GM12864 (cell line): ENCODE measurements at regions not wholly inside any gene's neighbourhood (a gene's known extent, or its start where the extent isn't known, plus 50 kb on each side); places are given as distances from the start of the nearest gene placed in this dataset.

Experiments used
- DNase-seq: peaks from one replicate; pipeline ENCODE4 v3.0.0-alpha.2; 2011; ENCODE audit warnings: low read depth
- H3K4me3 ChIP-seq: 2 replicates; pipeline ENCODE4 v1.5.1; 2011; ENCODE audit warnings: mild to moderate bottlenecking, low read depth, low read length, control low read depth
- TF ChIP-seq, protein P1 (sequence below): IDR thresholded peaks from 2 replicates; pipeline ENCODE4 v1.5.1; 2011; ENCODE audit warnings: low read depth, mild to moderate bottlenecking, moderate library complexity, low read length, control low read depth, inconsistent platforms; ENCODE audit errors: missing control alignments

GRCh38 chr3:157793745-157794144 lies 290.5 kb upstream of the VEPH1 start:
- no peak for DNase-seq
- no peak overlapping the region for H3K4me3 ChIP-seq
- TF ChIP-seq, protein P1, sequence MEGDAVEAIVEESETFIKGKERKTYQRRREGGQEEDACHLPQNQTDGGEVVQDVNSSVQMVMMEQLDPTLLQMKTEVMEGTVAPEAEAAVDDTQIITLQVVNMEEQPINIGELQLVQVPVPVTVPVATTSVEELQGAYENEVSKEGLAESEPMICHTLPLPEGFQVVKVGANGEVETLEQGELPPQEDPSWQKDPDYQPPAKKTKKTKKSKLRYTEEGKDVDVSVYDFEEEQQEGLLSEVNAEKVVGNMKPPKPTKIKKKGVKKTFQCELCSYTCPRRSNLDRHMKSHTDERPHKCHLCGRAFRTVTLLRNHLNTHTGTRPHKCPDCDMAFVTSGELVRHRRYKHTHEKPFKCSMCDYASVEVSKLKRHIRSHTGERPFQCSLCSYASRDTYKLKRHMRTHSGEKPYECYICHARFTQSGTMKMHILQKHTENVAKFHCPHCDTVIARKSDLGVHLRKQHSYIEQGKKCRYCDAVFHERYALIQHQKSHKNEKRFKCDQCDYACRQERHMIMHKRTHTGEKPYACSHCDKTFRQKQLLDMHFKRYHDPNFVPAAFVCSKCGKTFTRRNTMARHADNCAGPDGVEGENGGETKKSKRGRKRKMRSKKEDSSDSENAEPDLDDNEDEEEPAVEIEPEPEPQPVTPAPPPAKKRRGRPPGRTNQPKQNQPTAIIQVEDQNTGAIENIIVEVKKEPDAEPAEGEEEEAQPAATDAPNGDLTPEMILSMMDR, result no peak

- no peak for DNase-seq
- TF ChIP-seq, protein P1, result no peak
- no peak overlapping the region for H3K4me3 ChIP-seq
Observed at GRCh38 chr3:157789162-157789561, 285.9 kb upstream of the VEPH1 start.

- TF ChIP-seq, protein P1, result no peak
- H3K4me3 ChIP-seq, result no peak overlapping the region
- no peak for DNase-seq
Observed at GRCh38 chr3:157786618-157787017, 283.4 kb upstream of the VEPH1 start.

GRCh38 chr3:157786211-157786610 lies 283.0 kb upstream of the VEPH1 start:
- no peak for DNase-seq
- TF ChIP-seq, protein P1, result no peak
- H3K4me3 ChIP-seq, result no peak overlapping the region

- H3K4me3 ChIP-seq, result no peak overlapping the region
- TF ChIP-seq, protein P1, result no peak
- DNase-seq, result no peak
Observed at GRCh38 chr3:157785102-157785826, 282.0 kb upstream of the VEPH1 start.

GRCh38 chr3:157782236-157782635 lies 279.0 kb upstream of the VEPH1 start:
- DNase-seq, result no peak
- TF ChIP-seq, protein P1, result no peak
- H3K4me3 ChIP-seq, result no peak overlapping the region

- H3K4me3 ChIP-seq, result no peak overlapping the region
- TF ChIP-seq, protein P1, result no peak
- no peak for DNase-seq
Observed at GRCh38 chr3:157776861-157777260, 273.6 kb upstream of the VEPH1 start.
